Breast epithelium (tissue), 3 donors: ENCODE measurements at regions not wholly inside any gene's neighbourhood (a gene's known extent, or its start where the extent isn't known, plus 50 kb on each side); places are given as distances from the start of the nearest gene placed in this dataset.

Experiments
- POLR2A ChIP-seq: fragments of 450-650 bp; IDR thresholded peaks from one replicate; pipeline ENCODE4 v1.6.1; 2016; ENCODE audit warnings: antibody characterized with exemption, mild to moderate bottlenecking, moderate library complexity
- POLR2AphosphoS5 ChIP-seq, 3 donors: sonication (generic); formaldehyde crosslinking; IDR thresholded peaks; one replicate each; pipeline ENCODE4 v1.6.1; 2017; ENCODE audit warnings: antibody characterized with exemption in 3 of 3
- TF ChIP-seq, protein P1 (sequence below), 3 donors: fragments of 450-650 bp; IDR thresholded peaks; one replicate each; pipeline ENCODE4 v1.5.1; 2016 to 2017; ENCODE audit warnings: antibody characterized with exemption in 3 of 3, mild to moderate bottlenecking in 3 of 3, moderate library complexity in 3 of 3

DNA sequence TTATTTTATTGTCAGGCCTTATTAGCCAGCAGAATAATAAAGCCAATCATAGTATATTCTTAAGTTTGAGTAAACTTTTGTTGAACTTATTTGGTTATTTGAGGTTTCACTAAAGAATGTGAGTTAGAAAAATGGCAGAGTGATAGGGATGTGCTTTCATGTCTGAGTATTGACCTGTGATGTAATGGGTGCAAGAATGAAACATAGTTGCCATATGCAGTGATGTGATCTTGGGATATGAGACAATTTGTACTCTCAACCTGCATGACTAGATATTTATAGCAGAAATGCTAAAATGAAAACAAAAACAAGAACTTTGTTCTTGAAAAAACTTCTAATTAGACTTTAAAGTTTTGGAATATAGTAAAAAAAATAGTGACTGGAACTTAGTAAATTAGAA, 97.9 kb downstream of the DISP1 start:
- TF ChIP-seq POLR2A (no peak), POLR2AphosphoS5 (IDR thresholded peaks at IDR 0.05) (no peak)
- TF ChIP-seq, protein P1, sequence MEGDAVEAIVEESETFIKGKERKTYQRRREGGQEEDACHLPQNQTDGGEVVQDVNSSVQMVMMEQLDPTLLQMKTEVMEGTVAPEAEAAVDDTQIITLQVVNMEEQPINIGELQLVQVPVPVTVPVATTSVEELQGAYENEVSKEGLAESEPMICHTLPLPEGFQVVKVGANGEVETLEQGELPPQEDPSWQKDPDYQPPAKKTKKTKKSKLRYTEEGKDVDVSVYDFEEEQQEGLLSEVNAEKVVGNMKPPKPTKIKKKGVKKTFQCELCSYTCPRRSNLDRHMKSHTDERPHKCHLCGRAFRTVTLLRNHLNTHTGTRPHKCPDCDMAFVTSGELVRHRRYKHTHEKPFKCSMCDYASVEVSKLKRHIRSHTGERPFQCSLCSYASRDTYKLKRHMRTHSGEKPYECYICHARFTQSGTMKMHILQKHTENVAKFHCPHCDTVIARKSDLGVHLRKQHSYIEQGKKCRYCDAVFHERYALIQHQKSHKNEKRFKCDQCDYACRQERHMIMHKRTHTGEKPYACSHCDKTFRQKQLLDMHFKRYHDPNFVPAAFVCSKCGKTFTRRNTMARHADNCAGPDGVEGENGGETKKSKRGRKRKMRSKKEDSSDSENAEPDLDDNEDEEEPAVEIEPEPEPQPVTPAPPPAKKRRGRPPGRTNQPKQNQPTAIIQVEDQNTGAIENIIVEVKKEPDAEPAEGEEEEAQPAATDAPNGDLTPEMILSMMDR (IDR thresholded peaks at IDR 0.05): no peak
